HEK293T (cell line): ENCODE measurements at regions not wholly inside any gene's neighbourhood (a gene's known extent, or its start where the extent isn't known, plus 50 kb on each side); places are given as distances from the start of the nearest gene placed in this dataset.

Source experiments
- ELF4 ChIP-seq: fragments of 450-650 bp; IDR thresholded peaks from 2 replicates; pipeline ENCODE4 v1.6.1; 2017; ENCODE audit warnings: antibody characterized with exemption
- SP1 ChIP-seq: fragments of 450-650 bp; IDR thresholded peaks from 2 replicates; pipeline ENCODE4 v1.6.1; 2017

- TF ChIP-seq SP1 (no peak), ELF4 (no peak)
Measured at GRCh38 chrX:150256297-150256650, 106.8 kb upstream of the MAMLD1 start.
